HEK293 (cell line): ENCODE measurements at regions not wholly inside any gene's neighbourhood (a gene's known extent, or its start where the extent isn't known, plus 50 kb on each side); places are given as distances from the start of the nearest gene placed in this dataset.

ENCODE experiments used
- CTCF ChIP-seq: fragments of 450-650 bp; formaldehyde crosslinking; IDR thresholded peaks from 2 replicates; pipeline ENCODE4 v1.5.1; 2016; ENCODE audit warnings: missing biosample characterization, missing genetic modification characterization
- GLI4 ChIP-seq: fragments of 450-650 bp; formaldehyde crosslinking; IDR thresholded peaks from 2 replicates; pipeline ENCODE4 v1.5.1; 2016; ENCODE audit warnings: missing biosample characterization, missing genetic modification characterization
- KLF1 ChIP-seq: fragments of 450-650 bp; formaldehyde crosslinking; IDR thresholded peaks from 2 replicates; pipeline ENCODE4 v1.5.1; 2016; ENCODE audit warnings: missing biosample characterization, missing genetic modification characterization
- RBAK ChIP-seq: fragments of 450-650 bp; formaldehyde crosslinking; IDR thresholded peaks from 2 replicates; pipeline ENCODE4 v1.5.1; 2016; ENCODE audit warnings: missing biosample characterization, missing genetic modification characterization
- SP7 ChIP-seq: fragments of 450-650 bp; formaldehyde crosslinking; IDR thresholded peaks from 2 replicates; pipeline ENCODE4 v1.5.1; 2016; ENCODE audit warnings: missing biosample characterization, missing genetic modification characterization
- TCF7L2 ChIP-seq: IDR thresholded peaks from 2 replicates; pipeline ENCODE4 v1.6.1; 2011; ENCODE audit warnings: low read depth, mild to moderate bottlenecking, inconsistent platforms, low read length, moderate library complexity, borderline replicate concordance
- YY1 ChIP-seq: fragments of 450-650 bp; formaldehyde crosslinking; IDR thresholded peaks from 2 replicates; pipeline ENCODE4 v1.5.1; 2018; ENCODE audit warnings: missing biosample characterization, missing genetic modification characterization
- ZNF133 ChIP-seq: fragments of 450-650 bp; formaldehyde crosslinking; IDR thresholded peaks from 2 replicates; pipeline ENCODE4 v1.5.1; 2016; ENCODE audit warnings: missing biosample characterization, missing genetic modification characterization
- ZNF280C ChIP-seq: fragments of 450-650 bp; formaldehyde crosslinking; IDR thresholded peaks from 2 replicates; pipeline ENCODE4 v1.5.1; 2016; ENCODE audit warnings: missing biosample characterization, missing genetic modification characterization
- ZNF324 ChIP-seq: fragments of 450-650 bp; formaldehyde crosslinking; IDR thresholded peaks from 2 replicates; pipeline ENCODE4 v1.5.1; 2016; ENCODE audit warnings: missing biosample characterization, missing genetic modification characterization
- ZNF561 ChIP-seq: fragments of 450-650 bp; IDR thresholded peaks from 2 replicates; pipeline ENCODE4 v1.5.1; 2018; ENCODE audit warnings: missing biosample characterization, missing genetic modification characterization, borderline replicate concordance
- ZNF777 ChIP-seq: fragments of 450-650 bp; formaldehyde crosslinking; IDR thresholded peaks from 2 replicates; pipeline ENCODE4 v1.5.1; 2017; ENCODE audit warnings: missing biosample characterization, missing genetic modification characterization, borderline replicate concordance

- no peak for TF ChIP-seq CTCF
- no peak for TF ChIP-seq TCF7L2
- TF ChIP-seq ZNF777 (tag by site-specific recombination) = no peak
- TF ChIP-seq GLI4 (tag by site-specific recombination) = no peak
- no peak for TF ChIP-seq ZNF280C (tag by site-specific recombination)
- no peak for TF ChIP-seq ZNF324
- no peak for TF ChIP-seq YY1
- TF ChIP-seq KLF1 (tag by site-specific recombination) = no peak
- no peak for TF ChIP-seq ZNF133 (tag by site-specific recombination)
- TF ChIP-seq SP7 (tag by site-specific recombination) = no peak
- TF ChIP-seq RBAK (tag by site-specific recombination) = no peak
- no peak for TF ChIP-seq ZNF561 (tag by site-specific recombination)
These were observed 126.4 kb downstream of the BRMS1L start for GRCh38 chr14:35952584-35952983.
